ENCODE measurements at regions not wholly inside any gene's neighbourhood (a gene's known extent, or its start where the extent isn't known, plus 50 kb on each side); places are given as distances from the start of the nearest gene placed in this dataset.

- H3K4me1 ChIP-seq = no peaks in the 10 kb centered on the region
- no peaks in the 10 kb centered on the region for H3K9me3 ChIP-seq
- 18 to 27% methylated on average over 12 of the region's 12 CpGs for WGBS, 2 donors
- no peak for TF ChIP-seq POLR2A (IDR thresholded peaks at IDR 0.05)
- TF ChIP-seq CTCF (IDR thresholded peaks at IDR 0.05) = no peak
- TF ChIP-seq POLR2AphosphoS5 (IDR thresholded peaks at IDR 0.05) = no peak
- TF ChIP-seq EP300 (IDR thresholded peaks at IDR 0.05) = no peak
- intact Hi-C loops (cut with DNase I) = no loop called here
- no peak for DNase-seq
- H3K4me3 ChIP-seq = no peak overlapping the region
- no peaks in the 10 kb centered on the region for H3K27me3 ChIP-seq
- H3K27ac ChIP-seq = no peak overlapping the region
- H3K36me3 ChIP-seq = no peaks in the 10 kb centered on the region
Measured at GRCh38 chrX:20320461-20321159, 53.9 kb upstream of the RPS6KA3 start.

- no peaks in the 10 kb centered on the region for H3K36me3 ChIP-seq
- H3K4me1 ChIP-seq = no peaks in the 10 kb centered on the region
- H3K27me3 ChIP-seq = no peaks in the 10 kb centered on the region
- 97 to 98% methylated on average over 4 of the region's 4 CpGs for WGBS, 2 donors
- no peak overlapping the region for H3K4me3 ChIP-seq
- TF ChIP-seq EP300 (IDR thresholded peaks at IDR 0.05) = no peak
- no peak for TF ChIP-seq POLR2A (IDR thresholded peaks at IDR 0.05)
- no peak for TF ChIP-seq POLR2AphosphoS5 (IDR thresholded peaks at IDR 0.05)
- no peak for TF ChIP-seq CTCF (IDR thresholded peaks at IDR 0.05)
- H3K9me3 ChIP-seq = no peaks in the 10 kb centered on the region
- H3K27ac ChIP-seq = no peak overlapping the region
- intact Hi-C loops (cut with DNase I) = no loop called here
- no peak for DNase-seq
Measured at GRCh38 chrX:20319054-20319453, 52.3 kb upstream of the RPS6KA3 start.

GRCh38 chrX:20317873-20318272 lies 51.2 kb upstream of the RPS6KA3 start:
- TF ChIP-seq POLR2AphosphoS5 (IDR thresholded peaks at IDR 0.05) = no peak
- no peak for TF ChIP-seq EP300 (IDR thresholded peaks at IDR 0.05)
- no peak for TF ChIP-seq CTCF (IDR thresholded peaks at IDR 0.05)
- no peak for TF ChIP-seq POLR2A (IDR thresholded peaks at IDR 0.05)
- Histone ChIP-seq H3K36me3 (no peaks in the 10 kb centered on the region), H3K9me3 (no peaks in the 10 kb centered on the region), H3K4me1 (no peaks in the 10 kb centered on the region), H3K4me3 (no peak overlapping the region), H3K27ac (no peak overlapping the region), H3K27me3 (no peaks in the 10 kb centered on the region)
- intact Hi-C loops (cut with DNase I) = no loop called here
- WGBS, 2 donors = 90 to 93% methylated on average over 5 of the region's 5 CpGs
- no peak for DNase-seq

Data from sigmoid colon (tissue), 6 donors.